BJ (cell line): ENCODE measurements at regions not wholly inside any gene's neighbourhood (a gene's known extent, or its start where the extent isn't known, plus 50 kb on each side); places are given as distances from the start of the nearest gene placed in this dataset.
"Not testable (repeated sequence)": the region's sequence is repeated elsewhere in the genome, so short reads cannot be mapped to it uniquely, and the experiment has no call there.

Source experiments
- CTCF ChIA-PET: fragments of 350-600 bp; formaldehyde crosslinking; extraction: SDS; loops from one replicate; lab custom pipeline; 2021; ENCODE audit warnings: antibody characterized with exemption, inconsistent platforms; lab: Yijun Ruan, JAX
- POLR2A ChIA-PET: fragments of 300-600 bp; sonication (Branson Sonifier 250); formaldehyde crosslinking; extraction: SDS; loops from one replicate; lab custom pipeline; 2021; ENCODE audit warnings: antibody characterized with exemption; lab: Charles Lee
- DNase-seq: peaks from one replicate; pipeline ENCODE4 v3.0.0-alpha.2; 2011; ENCODE audit warnings: low read depth
- H3K27me3 ChIP-seq: 2 replicates; pipeline ENCODE4 v1.6.0; 2011; ENCODE audit warnings: low read length; ENCODE audit not compliant: control insufficient read depth, insufficient read depth
- H3K36me3 ChIP-seq: 2 replicates; pipeline ENCODE4 v1.5.1; 2011; ENCODE audit warnings: low read length; ENCODE audit not compliant: control insufficient read depth, insufficient read depth
- H3K4me3 ChIP-seq: 2 replicates; pipeline ENCODE4 v1.5.1; 2011; ENCODE audit warnings: low read depth, mild to moderate bottlenecking, control low read depth, low read length
- TF ChIP-seq, protein P1 (sequence below): IDR thresholded peaks from 2 replicates; pipeline ENCODE4 v1.5.1; 2011; ENCODE audit warnings: low read depth, mild to moderate bottlenecking, control low read depth, inconsistent platforms, low read length, moderate library complexity; ENCODE audit not compliant: insufficient read depth

DNA sequence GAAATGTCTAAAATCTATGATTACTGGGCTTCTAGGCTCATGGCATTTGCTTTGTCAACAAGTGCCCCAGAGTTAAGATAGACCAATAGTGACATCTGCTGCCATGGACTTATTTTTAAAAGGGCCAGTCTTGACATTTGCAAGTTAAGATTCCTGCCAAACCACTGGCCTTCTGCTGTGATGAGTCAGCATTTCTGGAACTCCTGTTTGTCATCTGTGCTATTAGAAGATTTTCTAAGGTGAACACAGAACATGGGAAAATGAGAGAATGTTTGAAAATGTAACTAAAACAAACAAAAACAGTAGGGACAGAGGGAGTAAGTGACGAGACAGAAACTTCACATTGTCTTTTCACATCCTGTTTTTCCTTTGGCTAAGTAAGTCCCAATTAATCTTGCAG is 93.7 kb upstream of the WDR75 start:
- ChIA-PET POLR2A (no interaction called here), CTCF (interaction anchor here (0.6 to 2.8 kb wide), 4 partner anchors 56 to 590 kb away, joined by 3 to 11 read pairs (median 6); no protein-coding TSS in a partner anchor)
- Histone ChIP-seq H3K27me3 (no peaks in the 10 kb centered on the region), H3K4me3 (no peak overlapping the region), H3K36me3 (no peaks in the 10 kb centered on the region)
- DNase-seq: peak; percentile 79
- TF ChIP-seq, protein P1, sequence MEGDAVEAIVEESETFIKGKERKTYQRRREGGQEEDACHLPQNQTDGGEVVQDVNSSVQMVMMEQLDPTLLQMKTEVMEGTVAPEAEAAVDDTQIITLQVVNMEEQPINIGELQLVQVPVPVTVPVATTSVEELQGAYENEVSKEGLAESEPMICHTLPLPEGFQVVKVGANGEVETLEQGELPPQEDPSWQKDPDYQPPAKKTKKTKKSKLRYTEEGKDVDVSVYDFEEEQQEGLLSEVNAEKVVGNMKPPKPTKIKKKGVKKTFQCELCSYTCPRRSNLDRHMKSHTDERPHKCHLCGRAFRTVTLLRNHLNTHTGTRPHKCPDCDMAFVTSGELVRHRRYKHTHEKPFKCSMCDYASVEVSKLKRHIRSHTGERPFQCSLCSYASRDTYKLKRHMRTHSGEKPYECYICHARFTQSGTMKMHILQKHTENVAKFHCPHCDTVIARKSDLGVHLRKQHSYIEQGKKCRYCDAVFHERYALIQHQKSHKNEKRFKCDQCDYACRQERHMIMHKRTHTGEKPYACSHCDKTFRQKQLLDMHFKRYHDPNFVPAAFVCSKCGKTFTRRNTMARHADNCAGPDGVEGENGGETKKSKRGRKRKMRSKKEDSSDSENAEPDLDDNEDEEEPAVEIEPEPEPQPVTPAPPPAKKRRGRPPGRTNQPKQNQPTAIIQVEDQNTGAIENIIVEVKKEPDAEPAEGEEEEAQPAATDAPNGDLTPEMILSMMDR: peak; percentile 10; the same call in 1 of the 2 replicates

DNA sequence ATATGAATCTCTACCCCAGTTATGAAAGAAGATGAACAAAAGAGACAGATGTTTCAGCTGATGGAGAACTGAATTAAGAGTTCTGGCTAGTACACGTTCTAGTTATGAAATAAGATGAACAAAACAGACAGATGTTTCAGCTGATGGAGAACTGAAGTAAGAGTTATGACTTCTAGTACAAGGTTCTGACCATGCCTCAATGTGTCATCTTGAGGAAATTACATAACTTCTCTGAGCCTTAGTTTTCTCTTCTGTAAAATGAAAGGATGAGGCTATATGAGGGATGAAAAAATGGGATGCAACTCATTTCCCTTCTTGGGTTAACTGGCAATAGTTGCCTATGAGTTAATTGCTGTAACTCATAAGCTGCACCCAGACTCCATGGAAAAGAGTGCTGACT is 92.9 kb upstream of the WDR75 start:
- Histone ChIP-seq H3K4me3 (no peak overlapping the region), H3K36me3 (no peaks in the 10 kb centered on the region), H3K27me3 (no peaks in the 10 kb centered on the region)
- DNase-seq: no peak
- TF ChIP-seq, protein P1: no peak
- ChIA-PET POLR2A (no interaction called here), CTCF (interaction anchor here (0.6 to 2.8 kb wide), 7 partner anchors 55 to 591 kb away, joined by 3 to 11 read pairs (median 5); no protein-coding TSS in a partner anchor)

DNA sequence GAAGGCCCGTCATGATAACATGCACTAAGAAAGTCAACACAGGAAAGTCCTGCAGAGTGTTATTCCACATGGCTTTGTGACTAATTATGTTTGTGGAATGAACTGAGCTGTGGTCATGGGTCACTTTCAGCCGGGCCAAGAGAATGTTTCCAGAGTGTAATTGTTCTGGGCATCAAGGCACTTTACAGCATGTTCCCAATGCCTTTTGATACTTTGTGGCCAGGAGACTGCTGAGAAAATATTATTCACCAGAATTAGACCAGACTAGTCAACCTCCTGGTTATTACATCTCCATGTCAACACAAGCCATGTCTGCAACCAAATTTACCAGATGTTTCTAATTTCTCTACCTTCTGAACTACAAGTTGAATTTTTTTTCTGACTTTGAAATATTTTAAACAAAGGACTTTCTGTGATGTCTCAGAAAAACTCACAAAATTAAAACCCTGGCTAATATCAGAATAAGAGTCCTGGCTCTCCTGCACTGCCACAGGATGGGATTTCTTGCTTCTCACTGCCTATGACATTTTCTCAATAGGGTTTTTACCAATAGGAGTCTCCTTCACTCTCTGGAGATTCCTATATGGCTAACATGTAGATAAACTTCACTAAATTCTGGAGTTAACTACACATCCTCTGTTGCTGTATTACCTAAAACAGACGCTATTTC is 90.6 kb upstream of the WDR75 start:
- POLR2A ChIA-PET: interaction anchor here (0.6 kb wide), 2 partner anchors 187 to 371 kb away, joined by 3 to 4 read pairs; no protein-coding TSS in a partner anchor
- TF ChIP-seq, protein P1: no peak
- CTCF ChIA-PET: no interaction called here

DNA sequence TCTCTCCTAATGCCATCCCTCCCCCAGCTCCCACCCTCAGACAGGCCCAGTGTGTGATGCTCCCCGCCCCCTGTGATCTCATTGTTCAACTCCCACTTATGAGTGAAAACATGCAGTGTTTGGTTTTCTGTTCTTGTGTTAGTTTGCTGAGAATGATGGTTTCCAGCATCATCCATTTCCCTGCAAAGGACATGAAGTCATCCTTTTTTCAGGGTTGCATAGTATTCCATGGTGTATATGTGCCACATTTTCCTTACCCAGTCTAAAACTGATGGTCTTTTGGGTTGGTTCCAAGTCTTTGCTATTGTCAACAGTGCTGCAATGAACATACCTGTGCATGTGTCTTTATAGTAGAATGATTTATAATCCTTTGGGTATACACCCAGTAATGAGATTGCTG is 89.3 kb upstream of the WDR75 start:
- CTCF ChIA-PET, POLR2A ChIA-PET, DNase-seq, H3K36me3 ChIP-seq, H3K4me3 ChIP-seq, H3K27me3 ChIP-seq: not testable (repeated sequence)

More for the DNA sequence above, 90.6 kb upstream of the WDR75 start:
- DNase-seq: peak; percentile 98
- Histone ChIP-seq H3K36me3 (no peaks in the 10 kb centered on the region), H3K27me3 (no peaks in the 10 kb centered on the region), H3K4me3 (no peak overlapping the region)

DNA sequence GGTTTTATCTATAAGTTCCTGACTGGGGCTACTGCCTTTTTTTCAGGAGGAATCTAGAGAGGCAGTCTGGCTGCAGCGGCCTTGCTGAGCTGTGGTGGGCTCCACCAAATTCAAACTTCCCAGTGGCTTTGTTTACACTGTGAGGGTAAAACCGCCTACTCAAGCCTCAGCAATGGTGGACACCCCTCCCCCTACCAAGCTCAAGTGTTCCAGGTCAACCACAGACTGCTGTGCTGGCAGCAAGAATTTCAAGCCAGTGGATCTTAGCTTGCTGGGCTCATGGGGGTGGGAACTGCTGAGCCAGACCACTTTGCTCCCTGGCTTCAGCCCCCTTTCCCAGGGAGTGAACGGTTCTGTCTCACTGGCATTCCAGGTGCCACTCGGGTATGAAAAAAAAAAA is 83.9 kb upstream of the WDR75 start:
- H3K4me3 ChIP-seq, H3K36me3 ChIP-seq, POLR2A ChIA-PET, CTCF ChIA-PET, DNase-seq, H3K27me3 ChIP-seq: not testable (repeated sequence)

DNA sequence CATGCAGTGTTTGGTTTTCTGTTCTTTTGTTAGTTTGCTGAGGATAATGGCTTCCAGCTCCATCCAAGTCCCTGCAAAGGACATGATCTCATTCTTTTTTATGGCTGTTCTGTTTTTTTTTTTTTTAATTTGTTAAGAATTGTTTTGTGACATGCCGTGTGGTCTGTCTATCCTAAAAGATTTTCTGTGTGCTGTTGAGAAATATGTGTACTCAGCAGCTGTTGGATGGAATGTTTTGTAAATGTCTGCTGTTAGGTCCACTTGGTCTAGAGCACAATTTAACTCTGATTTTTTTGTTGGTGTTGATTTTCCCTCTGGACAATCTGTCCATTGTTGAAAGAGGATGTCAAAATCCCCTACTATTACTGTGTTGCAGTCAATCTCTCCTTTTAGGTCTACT is 80.4 kb upstream of the WDR75 start:
- CTCF ChIA-PET: no interaction called here
- Histone ChIP-seq H3K27me3 (no peaks in the 10 kb centered on the region), H3K36me3 (no peaks in the 10 kb centered on the region), H3K4me3 (no peak overlapping the region)
- DNase-seq: peak; percentile 21
- TF ChIP-seq, protein P1: no peak
- POLR2A ChIA-PET: no interaction called here
